SK-N-SH (cell line): ENCODE measurements at regions not wholly inside any gene's neighbourhood (a gene's known extent, or its start where the extent isn't known, plus 50 kb on each side); places are given as distances from the start of the nearest gene placed in this dataset.

Experiments used
- CTCF ChIA-PET: fragments of 300-600, 350-600 bp; formaldehyde crosslinking; extraction: SDS; loops from one replicate; lab custom pipeline; 2021; lab: Yijun Ruan, JAX
- POLR2A ChIA-PET: fragments of 350-600 bp; sonication (Branson Sonifier 250); formaldehyde crosslinking; extraction: SDS; loops from one replicate; lab custom pipeline; 2020; ENCODE audit warnings: antibody characterized with exemption, inconsistent platforms; lab: Yijun Ruan, JAX
- DNase-seq: peaks from one replicate; pipeline ENCODE4 v3.0.0; 2012
- H2AFZ ChIP-seq: fragments of 200-600 bp; sonication (generic); 2 replicates; pipeline ENCODE4 v1.8.1; 2016; ENCODE audit warnings: antibody characterized with exemption, mild to moderate bottlenecking, low read depth
- H3F3A ChIP-seq: fragments of 200-600 bp; sonication (generic); replicated peaks from 2 replicates; pipeline ENCODE3; 2016; ENCODE audit warnings: antibody characterized with exemption, mild to moderate bottlenecking; ENCODE audit not compliant: insufficient read depth
- H3K27ac ChIP-seq, 2 experiments: fragments of 200-500 bp in 1 of 2; fragments of 200-600 bp in 1 of 2; sonication (Bioruptor generic) in 1 of 2; sonication (generic), shearing (Covaris generic) in 1 of 2; 2 replicates each; pipeline versions ENCODE4 v1.5.1 to v1.6.1; 2014 to 2016; ENCODE audit warnings: low read depth in 2 of 2, inconsistent platforms in 1 of 2, low read length in 1 of 2, mild to moderate bottlenecking in 1 of 2, mixed read lengths in 1 of 2
- H3K27me3 ChIP-seq: fragments of 200-600 bp; sonication (generic), shearing (Covaris generic); 2 replicates; pipeline ENCODE4 v1.6.1; 2016; ENCODE audit warnings: mixed run types; ENCODE audit not compliant: insufficient read depth
- H3K36me3 ChIP-seq, 2 experiments: fragments of 200-500 bp in 1 of 2; fragments of 200-600 bp in 1 of 2; sonication (Bioruptor generic) in 1 of 2; sonication (generic) in 1 of 2; replicated peaks in 1 of 2; 2 replicates each; pipeline versions ENCODE3 to v1.5.1; 2014 to 2016; ENCODE audit warnings: low read length in 1 of 2, mild to moderate bottlenecking in 1 of 2; ENCODE audit not compliant: insufficient read depth in 2 of 2, control insufficient read depth in 1 of 2
- H3K4me1 ChIP-seq, 2 experiments: fragments of 200-500 bp in 1 of 2; fragments of 200-600 bp in 1 of 2; sonication (Bioruptor generic) in 1 of 2; sonication (generic), shearing (Covaris generic) in 1 of 2; 2 replicates each; pipeline versions ENCODE4 v1.5.1 to v1.6.1; 2014 to 2016; ENCODE audit warnings: low read depth in 1 of 2, low read length in 1 of 2, mixed run types in 1 of 2; ENCODE audit not compliant: insufficient read depth in 2 of 2, control insufficient read depth in 1 of 2
- H3K4me2 ChIP-seq: fragments of 200-600 bp; sonication (generic), shearing (Covaris generic); 2 replicates; pipeline ENCODE4 v1.6.1; 2017; ENCODE audit warnings: mixed run types
- H3K4me3 ChIP-seq, 2 experiments: fragments of 200-500 bp in 1 of 2; fragments of 200-600 bp in 1 of 2; sonication (Bioruptor generic) in 1 of 2; sonication (generic), shearing (Covaris generic) in 1 of 2; 2 replicates each; pipeline versions ENCODE4 v1.5.1 to v1.8.1; 2014 to 2016; ENCODE audit warnings: low read depth in 2 of 2, inconsistent platforms in 1 of 2, low read length in 1 of 2, mild to moderate bottlenecking in 1 of 2, mixed read lengths in 1 of 2, moderate library complexity in 1 of 2
- H3K79me2 ChIP-seq: fragments of 200-600 bp; sonication (generic); 2 replicates; pipeline ENCODE4 v1.8.1; 2017; ENCODE audit warnings: mild to moderate bottlenecking; ENCODE audit not compliant: insufficient read depth
- H3K9ac ChIP-seq: fragments of 200-600 bp; sonication (generic); 2 replicates; pipeline ENCODE4 v1.6.1; 2017; ENCODE audit warnings: mixed run types
- H3K9me2 ChIP-seq: fragments of 200-600 bp; sonication (generic); 2 replicates; pipeline ENCODE4 v1.6.1; 2017; ENCODE audit warnings: mixed run types
- H3K9me3 ChIP-seq: fragments of 200-600 bp; sonication (generic); 2 replicates; pipeline ENCODE4 v1.6.1; 2017; ENCODE audit warnings: mixed run types, mild to moderate bottlenecking, moderate library complexity
- H4K20me1 ChIP-seq: fragments of 200-600 bp; sonication (generic); 2 replicates; pipeline ENCODE4 v1.6.1; 2017; ENCODE audit warnings: mild to moderate bottlenecking, mixed run types; ENCODE audit not compliant: insufficient read depth
- CTCF ChIP-seq: fragments of 200-600 bp; sonication (generic); IDR thresholded peaks from 2 replicates; pipeline ENCODE4 v1.6.1; 2017; ENCODE audit warnings: antibody characterized with exemption, mild to moderate bottlenecking, moderate library complexity
- ELF1 ChIP-seq: IDR thresholded peaks from 2 replicates; pipeline ENCODE4 v1.4.0; 2012
- FOSL2 ChIP-seq: IDR thresholded peaks from 2 replicates; pipeline ENCODE4 v1.4.0; 2012; ENCODE audit warnings: low read depth, mild to moderate bottlenecking, moderate library complexity, borderline replicate concordance
- FOXJ3 ChIP-seq: sonication (generic); formaldehyde crosslinking; IDR thresholded peaks from 2 replicates; pipeline ENCODE4 v1.5.1; 2020; ENCODE audit warnings: mild to moderate bottlenecking, missing genetic modification reagents
- FOXM1 ChIP-seq: IDR thresholded peaks from 2 replicates; pipeline ENCODE4 v1.4.0; 2012; ENCODE audit warnings: low read depth, mild to moderate bottlenecking
- GABPA ChIP-seq: IDR thresholded peaks from 2 replicates; pipeline ENCODE4 v1.4.0; 2012; ENCODE audit warnings: low read depth, mild to moderate bottlenecking
- GATA2 ChIP-seq: sonication (generic); formaldehyde crosslinking; IDR thresholded peaks from 2 replicates; pipeline ENCODE4 v1.5.0; 2020; ENCODE audit warnings: mild to moderate bottlenecking, missing genetic modification reagents
- IRF3 ChIP-seq: fragments of 150-350 bp; IDR thresholded peaks from 2 replicates; pipeline ENCODE4 v1.6.1; 2016; ENCODE audit warnings: mild to moderate bottlenecking, low read depth, low read length
- MXI1 ChIP-seq: IDR thresholded peaks from 2 replicates; pipeline ENCODE4 v1.6.1; 2012; ENCODE audit warnings: mild to moderate bottlenecking, low read depth, low read length, improper control_type of control experiment
- NRF1 ChIP-seq: IDR thresholded peaks from 2 replicates; pipeline ENCODE4 v1.6.1; 2012; ENCODE audit warnings: low read depth, mild to moderate bottlenecking, low read length
- POLR2AphosphoS5 ChIP-seq: IDR thresholded peaks from 2 replicates; pipeline ENCODE4 v1.6.1; 2012; ENCODE audit warnings: low read depth, low read length
- RCOR1 ChIP-seq: fragments of 150-350 bp; IDR thresholded peaks from 2 replicates; pipeline ENCODE4 v1.6.1; 2017; ENCODE audit warnings: antibody characterized with exemption, low read length
- RFX5 ChIP-seq: IDR thresholded peaks from 2 replicates; pipeline ENCODE4 v1.6.1; 2012; ENCODE audit warnings: mild to moderate bottlenecking, improper control_type of control experiment, low read length
- RXRA ChIP-seq: IDR thresholded peaks from 2 replicates; pipeline ENCODE4 v1.4.0; 2012; ENCODE audit warnings: low read depth, mild to moderate bottlenecking, borderline replicate concordance
- SIN3A ChIP-seq: IDR thresholded peaks from 2 replicates; pipeline ENCODE4 v1.6.1; 2012; ENCODE audit warnings: low read depth, mild to moderate bottlenecking, low read length, moderate library complexity, borderline replicate concordance
- SMC3 ChIP-seq: IDR thresholded peaks from 2 replicates; pipeline ENCODE4 v1.6.1; 2012; ENCODE audit warnings: low read depth, low read length, improper control_type of control experiment
- TAF1 ChIP-seq: IDR thresholded peaks from 2 replicates; pipeline ENCODE4 v1.6.1; 2012; ENCODE audit warnings: low read depth, mild to moderate bottlenecking, low read length, moderate library complexity, borderline replicate concordance
- TCF12 ChIP-seq: IDR thresholded peaks from 2 replicates; pipeline ENCODE4 v1.4.0; 2012
- TEAD4 ChIP-seq: IDR thresholded peaks from 2 replicates; pipeline ENCODE4 v1.4.0; 2012; ENCODE audit warnings: mild to moderate bottlenecking, borderline replicate concordance; ENCODE audit not compliant: insufficient read depth
- USF1 ChIP-seq: IDR thresholded peaks from 2 replicates; pipeline ENCODE4 v1.4.0; 2012; ENCODE audit warnings: low read depth, borderline replicate concordance
- YY1 ChIP-seq: IDR thresholded peaks from 2 replicates; pipeline ENCODE4 v1.4.0; 2012; ENCODE audit warnings: low read depth, mild to moderate bottlenecking
- ZBTB33 ChIP-seq: IDR thresholded peaks from 2 replicates; pipeline ENCODE4 v1.4.0; 2012; ENCODE audit warnings: low read depth, borderline replicate concordance
- WGBS: methylation state at CpG from one replicate; pipeline ENCODE4 v1.1.6; 2017; ENCODE audit warnings: low lambda C conversion rate; 5-methylcytosine and 5-hydroxymethylcytosine counted together
- TF ChIP-seq, protein P1 (sequence below): fragments of 150-350 bp; IDR thresholded peaks from 2 replicates; pipeline ENCODE4 v1.6.1; 2017; ENCODE audit warnings: antibody characterized with exemption, low read length, low read depth, borderline replicate concordance

- TF ChIP-seq IRF3, result no peak
- TF ChIP-seq TAF1, result no peak
- TF ChIP-seq GATA2 (CRISPR knock-in tag), result no peak
- TF ChIP-seq RFX5, result no peak
- TF ChIP-seq MXI1, result no peak
- no peak for TF ChIP-seq YY1
- no peak for TF ChIP-seq GABPA
- TF ChIP-seq, protein P1, sequence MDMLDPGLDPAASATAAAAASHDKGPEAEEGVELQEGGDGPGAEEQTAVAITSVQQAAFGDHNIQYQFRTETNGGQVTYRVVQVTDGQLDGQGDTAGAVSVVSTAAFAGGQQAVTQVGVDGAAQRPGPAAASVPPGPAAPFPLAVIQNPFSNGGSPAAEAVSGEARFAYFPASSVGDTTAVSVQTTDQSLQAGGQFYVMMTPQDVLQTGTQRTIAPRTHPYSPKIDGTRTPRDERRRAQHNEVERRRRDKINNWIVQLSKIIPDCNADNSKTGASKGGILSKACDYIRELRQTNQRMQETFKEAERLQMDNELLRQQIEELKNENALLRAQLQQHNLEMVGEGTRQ, result no peak
- TF ChIP-seq TCF12, result no peak
- no peak for TF ChIP-seq SMC3
- no peak for TF ChIP-seq ELF1
- no peak for TF ChIP-seq CTCF
Measured at GRCh38 chr13:91155512-91156114, 191.9 kb upstream of the MIR17HG start (continued).

DNA sequence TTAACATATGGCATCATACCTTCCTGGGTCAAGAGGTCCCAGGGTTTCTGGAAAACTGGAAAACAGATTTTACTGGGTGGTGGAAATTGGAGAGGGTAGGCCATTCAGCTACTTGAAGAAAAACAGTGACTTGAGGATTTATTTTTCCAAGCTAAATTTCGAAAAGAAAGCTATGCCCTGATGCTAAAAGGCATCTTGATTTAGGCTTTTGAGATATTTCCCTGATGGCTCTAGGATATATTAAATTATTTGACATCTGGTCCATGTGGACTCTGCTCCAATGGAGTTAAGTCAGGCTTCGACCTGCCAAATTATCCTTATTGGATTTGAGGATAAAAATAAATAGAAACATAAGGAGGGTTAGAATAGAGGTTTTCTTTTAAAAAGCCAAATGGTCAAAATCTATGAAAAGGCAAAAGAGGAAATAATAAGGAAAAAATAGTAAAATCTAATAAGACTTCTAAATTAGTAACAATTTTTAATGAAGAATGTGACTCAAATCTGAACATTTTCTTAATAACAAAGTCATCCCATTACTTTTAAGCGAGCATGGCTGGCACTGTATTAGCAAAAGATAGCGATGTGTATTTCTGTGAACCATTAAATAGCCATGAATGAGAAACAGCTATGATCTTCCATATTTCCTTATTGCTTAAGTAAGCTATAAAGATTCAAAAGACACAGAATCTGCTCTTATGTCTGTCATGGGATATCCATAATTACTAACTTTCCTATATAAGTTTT, 190.0 kb upstream of the MIR17HG start:
- H3K27ac ChIP-seq, result peak overlapping the region in 1 of 2 experiments; percentile 91; a peak in 2 of 4 replicates
- 48% methylated on average over 4 of the region's 4 CpGs for WGBS
- CTCF ChIA-PET, result interaction anchor here (1.0 to 6.2 kb wide), 11 partner anchors 8 to 91 kb away, joined by 3 to 53 read pairs (median 4); no protein-coding TSS in a partner anchor
- TF ChIP-seq RFX5 (no peak), USF1 (no peak), RCOR1 (peak; percentile 73; the same call in 1 of the 2 replicates), YY1 (no peak), POLR2AphosphoS5 (peak; percentile 30; the same call in 1 of the 2 replicates), SIN3A (no peak), FOXJ3 (CRISPR knock-in tag) (peak; percentile 74; the same call in 1 of the 2 replicates), MXI1 (peak; percentile 45; the same call in 1 of the 2 replicates), FOXM1 (no peak), GABPA (no peak), FOSL2 (no peak), GATA2 (CRISPR knock-in tag) (peak; percentile 78), RXRA (no peak), TAF1 (no peak), TEAD4 (0 out of 2 replicates have a peak, but pooled peaks have one; percentile 22), ZBTB33 (no peak), NRF1 (no peak)

More for the DNA sequence above, 190.0 kb upstream of the MIR17HG start:
- Histone ChIP-seq H3K36me3 (no peaks in the 10 kb centered on the region), H3K9me2 (no peaks in the 10 kb centered on the region), H3K4me1 (peaks cover 0 to 23% of the 10 kb centered on the region in 2 experiments; a peak in 2 of 4 replicates), H3K9ac (no peak overlapping the region), H3K9me3 (no peaks in the 10 kb centered on the region), H3F3A (no peaks in the 10 kb centered on the region), H3K4me2 (no peak overlapping the region), H3K27me3 (no peaks in the 10 kb centered on the region), H3K4me3 (no peak overlapping the region), H3K79me2 (no peaks in the 10 kb centered on the region), H2AFZ (no peak overlapping the region), H4K20me1 (no peaks in the 10 kb centered on the region)
- POLR2A ChIA-PET, result no interaction called here
- no peak for DNase-seq
